A549 (cell line): ENCODE measurements at regions not wholly inside any gene's neighbourhood (a gene's known extent, or its start where the extent isn't known, plus 50 kb on each side); places are given as distances from the start of the nearest gene placed in this dataset.

Experiments
- ATAC-seq, 2 experiments: fragments of 200-7000 bp in 1 of 2; fragments of >200 bp in 1 of 2; cut with Nextera tagmentation in 1 of 2; cut with Tn5 transposase in 1 of 2; 3 replicates each; pipeline versions ENCODE4 v1.8.0 to v1.9.1; 2018 to 2020; ENCODE audit warnings: mild to moderate bottlenecking in 1 of 2, moderate library complexity in 1 of 2
- CTCF ChIA-PET: fragments of 300-600 bp; sonication (Branson Sonifier 250); formaldehyde crosslinking; extraction: SDS; loops from one replicate; lab custom pipeline; 2021; ENCODE audit warnings: antibody characterized with exemption, inconsistent platforms; lab: Yijun Ruan, JAX
- POLR2A ChIA-PET: fragments of 350-600 bp; formaldehyde crosslinking; extraction: SDS; loops from one replicate; lab custom pipeline; 2021; ENCODE audit warnings: antibody characterized with exemption, inconsistent platforms; lab: Yijun Ruan, JAX
- DNase-seq, 2 experiments: peaks; one replicate each; pipeline versions ENCODE4 v3.0.0 to v3.0.0-alpha.2; 2011 to 2016; ENCODE audit warnings: low read depth in 1 of 2, low spot score in 1 of 2
- FAIRE-seq: peaks from 2 replicates; lab custom pipeline; 2011; peaks lifted over from hg19 to GRCh38; lab: Jason Lieb, UNC
- H3K27ac ChIP-seq, 2 experiments: fragments of >200 bp; sonication (Bioruptor Twin); formaldehyde crosslinking; 3 replicates each; pipeline ENCODE4 v1.5.1; 2016 to 2017
- H3K4me1 ChIP-seq: fragments of >200 bp; sonication (Bioruptor Twin); formaldehyde crosslinking; 3 replicates; pipeline ENCODE4 v1.6.1; 2016
- H3K4me2 ChIP-seq: fragments of >200 bp; sonication (Bioruptor Twin); formaldehyde crosslinking; 3 replicates; pipeline ENCODE4 v1.6.1; 2016
- H3K4me3 ChIP-seq: fragments of >200 bp; sonication (Bioruptor Twin); formaldehyde crosslinking; 3 replicates; pipeline ENCODE4 v1.5.1; 2016
- H3K9me3 ChIP-seq: fragments of >200 bp; sonication (Bioruptor Twin); formaldehyde crosslinking; 3 replicates; pipeline ENCODE4 v1.6.1; 2016
- CBX2 ChIP-seq: fragments of 200-600 bp; sonication (generic); IDR thresholded peaks from 2 replicates; pipeline ENCODE4 v1.6.1; 2016; ENCODE audit warnings: low read depth, mild to moderate bottlenecking, borderline replicate concordance
- E2F6 ChIP-seq: IDR thresholded peaks from 2 replicates; pipeline ENCODE4 v1.6.1; 2012; ENCODE audit warnings: low read depth, borderline replicate concordance
- FOSB ChIP-seq: fragments of 250-450 bp; sonication (Bioruptor Pico); IDR thresholded peaks from 2 replicates; pipeline ENCODE4 v1.5.0; 2020; ENCODE audit warnings: mild to moderate bottlenecking, moderate library complexity
- FOSL2 ChIP-seq, 2 experiments: fragments of 450-650 bp in 1 of 2; fragments of >200 bp in 1 of 2; sonication (Bioruptor Twin) in 1 of 2; formaldehyde crosslinking; IDR thresholded peaks; 2 replicates each; pipeline versions ENCODE4 v1.5.0 to v1.6.1; 2016 to 2020; ENCODE audit warnings: mild to moderate bottlenecking in 1 of 2, moderate library complexity in 1 of 2
- HES2 ChIP-seq: fragments of >200 bp; sonication (Bioruptor Twin); formaldehyde crosslinking; IDR thresholded peaks from 2 replicates; pipeline ENCODE4 v1.6.1; 2016
- HEYL ChIP-seq: fragments of 250-450 bp; sonication (Bioruptor Pico); IDR thresholded peaks from 2 replicates; pipeline ENCODE4 v1.8.0; 2021; ENCODE audit warnings: mild to moderate bottlenecking, moderate library complexity
- HOXA7 ChIP-seq: fragments of 250-450 bp; sonication (Bioruptor Pico); IDR thresholded peaks from 2 replicates; pipeline ENCODE4 v1.5.0; 2020; ENCODE audit warnings: mild to moderate bottlenecking, moderate library complexity
- JUN ChIP-seq, 2 experiments: fragments of >200 bp; sonication (Bioruptor Twin); formaldehyde crosslinking; IDR thresholded peaks; 2 replicates in 1 of 2; 3 replicates in 1 of 2; pipeline ENCODE4 v1.6.1; 2016 to 2017
- KDM1A ChIP-seq: fragments of 200-600 bp; sonication (generic); IDR thresholded peaks from 2 replicates; pipeline ENCODE4 v1.6.1; 2016; ENCODE audit warnings: low read depth, mild to moderate bottlenecking
- NR3C1 ChIP-seq: fragments of >200 bp; sonication (Bioruptor Twin); formaldehyde crosslinking; IDR thresholded peaks from 3 replicates; pipeline ENCODE4 v1.6.1; 2017
- PBX3 ChIP-seq: IDR thresholded peaks from 2 replicates; pipeline ENCODE4 v1.6.1; 2012
- PHF8 ChIP-seq: fragments of 200-600 bp; sonication (generic); IDR thresholded peaks from 2 replicates; pipeline ENCODE4 v1.6.1; 2016; ENCODE audit warnings: low read depth, mild to moderate bottlenecking, antibody characterized with exemption, moderate library complexity, borderline replicate concordance
- RAD21 ChIP-seq, 2 experiments: fragments of >200 bp in 1 of 2; sonication (Bioruptor Twin) in 1 of 2; formaldehyde crosslinking in 1 of 2; IDR thresholded peaks in 1 of 2; conservative IDR thresholded peaks in 1 of 2; 2 replicates in 1 of 2; 3 replicates in 1 of 2; pipeline ENCODE4 v1.6.1; 2012 to 2018; ENCODE audit warnings: inconsistent platforms in 1 of 2
- RARB ChIP-seq: fragments of 250-450 bp; sonication (Bioruptor Pico); IDR thresholded peaks from 2 replicates; pipeline ENCODE4 v1.8.0; 2021; ENCODE audit warnings: mild to moderate bottlenecking, moderate library complexity
- REST ChIP-seq: fragments of 200-600 bp; sonication (generic); IDR thresholded peaks from 2 replicates; pipeline ENCODE4 v1.6.1; 2016; ENCODE audit warnings: antibody characterized with exemption, mild to moderate bottlenecking, moderate library complexity
- SMC3 ChIP-seq: fragments of >200 bp; sonication (Bioruptor Twin); formaldehyde crosslinking; IDR thresholded peaks from 3 replicates; pipeline ENCODE4 v1.6.1; 2018; ENCODE audit warnings: inconsistent platforms
- USF2 ChIP-seq: fragments of 450-650 bp; IDR thresholded peaks from 2 replicates; pipeline ENCODE4 v1.6.1; 2014; ENCODE audit warnings: antibody characterized with exemption
- ZFP36 ChIP-seq: fragments of 450-650 bp; IDR thresholded peaks from 2 replicates; pipeline ENCODE4 v1.6.1; 2014; ENCODE audit warnings: borderline replicate concordance; ENCODE audit not compliant: partially characterized antibody
- ZNF302 ChIP-seq: fragments of 250-450 bp; sonication (Bioruptor Pico); IDR thresholded peaks from 2 replicates; pipeline ENCODE4 v1.9.0; 2021; ENCODE audit warnings: inconsistent platforms, mild to moderate bottlenecking, moderate library complexity
- WGBS: methylation state at CpG from one replicate; pipeline ENCODE4 v1.1.6; 2017; ENCODE audit errors: missing lambda C conversion rate; 5-methylcytosine and 5-hydroxymethylcytosine counted together

GRCh38 chr2:39515897-39516346 lies 78.8 kb upstream of the MAP4K3 start:
- no peaks in the 10 kb centered on the region for H3K9me3 ChIP-seq
- FAIRE-seq, result no peak
- ATAC-seq, result no peak
- ChIA-PET CTCF (interaction anchor here (0.7 to 3.2 kb wide), 8 partner anchors 8 to 189 kb away, joined by 3 to 24 read pairs (median 3); no protein-coding TSS in a partner anchor), POLR2A (no interaction called here)
- H3K4me2 ChIP-seq, result no peak overlapping the region; the same call in 2 of the 3 replicates
- H3K4me1 ChIP-seq, result peaks cover 37% of the 10 kb centered on the region
- no peak overlapping the region for H3K4me3 ChIP-seq
- WGBS, result 91% methylated on average over 6 of the region's 6 CpGs
- DNase-seq, result no peak
- no peak for TF ChIP-seq REST
- no peak for TF ChIP-seq CBX2
- TF ChIP-seq NR3C1, result no peak
- TF ChIP-seq KDM1A, result no peak
- no peak for TF ChIP-seq FOSB (CRISPR knock-in tag)
- no peak for TF ChIP-seq RAD21 (conservative IDR thresholded peaks at IDR 0.05 in 1 of 2, IDR thresholded peaks at IDR 0.05 in 1 of 2)
- TF ChIP-seq PHF8, result no peak
- TF ChIP-seq USF2, result no peak
- TF ChIP-seq HOXA7 (CRISPR knock-in tag), result no peak
- no peak for TF ChIP-seq ZNF302 (CRISPR knock-in tag)
- TF ChIP-seq ZFP36, result no peak
- TF ChIP-seq FOSL2 (IDR thresholded peaks at IDR 0.05), result no peak
- no peak for TF ChIP-seq FOSL2 (CRISPR knock-in tag; IDR thresholded peaks at IDR 0.05)
- no peak for TF ChIP-seq E2F6
- TF ChIP-seq RARB (CRISPR knock-in tag), result no peak
- TF ChIP-seq HEYL (CRISPR knock-in tag), result no peak
- TF ChIP-seq PBX3, result no peak
- TF ChIP-seq HES2, result no peak
- no peak for TF ChIP-seq SMC3
- TF ChIP-seq JUN (IDR thresholded peaks at IDR 0.05), result no peak
- H3K27ac ChIP-seq, result peak overlapping the region; percentile 11 to 20; a peak in 3 of 6 replicates
